Rectal smooth muscle tissue (tissue), 1 donor: ENCODE measurements at regions not wholly inside any gene's neighbourhood (a gene's known extent, or its start where the extent isn't known, plus 50 kb on each side); places are given as distances from the start of the nearest gene placed in this dataset.

Source experiments
- H3K27ac ChIP-seq: one replicate; pipeline ENCODE4 v1.7.0; 2013; ENCODE audit warnings: low read depth, low read length, inconsistent platforms
- H3K27me3 ChIP-seq: one replicate; pipeline ENCODE4 v1.7.0; 2013; ENCODE audit warnings: low read length; ENCODE audit not compliant: control insufficient read depth, insufficient read depth
- H3K36me3 ChIP-seq: one replicate; pipeline ENCODE4 v1.7.0; 2013; ENCODE audit warnings: low read length; ENCODE audit not compliant: control insufficient read depth, insufficient read depth
- H3K4me1 ChIP-seq: one replicate; pipeline ENCODE4 v1.7.0; 2013; ENCODE audit warnings: low read length; ENCODE audit not compliant: control insufficient read depth, insufficient read depth
- H3K4me3 ChIP-seq: one replicate; pipeline ENCODE4 v1.7.0; 2013; ENCODE audit warnings: low read length
- H3K9ac ChIP-seq: one replicate; pipeline ENCODE4 v1.7.0; 2013; ENCODE audit warnings: low read length

- H3K4me3 ChIP-seq = no peak overlapping the region
- no peaks in the 10 kb centered on the region for H3K27me3 ChIP-seq
- no peaks in the 10 kb centered on the region for H3K4me1 ChIP-seq
Observed at GRCh38 chr6:15775741-15776140, 112.9 kb upstream of the DTNBP1 start.

GRCh38 chr6:15775076-15775634 is 112.3 kb upstream of the DTNBP1 start:
- H3K4me1 ChIP-seq = no peaks in the 10 kb centered on the region
- H3K4me3 ChIP-seq = no peak overlapping the region
- H3K27ac ChIP-seq = no peak overlapping the region
- H3K9ac ChIP-seq = no peak overlapping the region
- H3K27me3 ChIP-seq = no peaks in the 10 kb centered on the region
- no peaks in the 10 kb centered on the region for H3K36me3 ChIP-seq

More at GRCh38 chr6:15775741-15776140, 112.9 kb upstream of the DTNBP1 start:
- Histone ChIP-seq H3K27ac (no peak overlapping the region), H3K9ac (no peak overlapping the region), H3K36me3 (no peaks in the 10 kb centered on the region)

GRCh38 chr6:15773806-15774410 is 111.1 kb upstream of the DTNBP1 start:
- H3K27ac ChIP-seq = no peak overlapping the region
- H3K27me3 ChIP-seq = no peaks in the 10 kb centered on the region
- H3K36me3 ChIP-seq = no peaks in the 10 kb centered on the region
- no peak overlapping the region for H3K9ac ChIP-seq
- H3K4me3 ChIP-seq = no peak overlapping the region
- H3K4me1 ChIP-seq = no peaks in the 10 kb centered on the region

- Histone ChIP-seq H3K27me3 (no peaks in the 10 kb centered on the region), H3K36me3 (no peaks in the 10 kb centered on the region), H3K9ac (no peak overlapping the region), H3K27ac (no peak overlapping the region), H3K4me1 (no peaks in the 10 kb centered on the region), H3K4me3 (no peak overlapping the region)
Observed at GRCh38 chr6:15770347-15771143, 107.7 kb upstream of the DTNBP1 start.

GRCh38 chr6:15769511-15770018 is 106.7 kb upstream of the DTNBP1 start:
- H3K4me1 ChIP-seq = no peaks in the 10 kb centered on the region
- H3K27me3 ChIP-seq = no peaks in the 10 kb centered on the region
- H3K9ac ChIP-seq = no peak overlapping the region
- no peak overlapping the region for H3K4me3 ChIP-seq
- no peaks in the 10 kb centered on the region for H3K36me3 ChIP-seq
- H3K27ac ChIP-seq = no peak overlapping the region

- H3K27ac ChIP-seq = no peak overlapping the region
- H3K27me3 ChIP-seq = no peaks in the 10 kb centered on the region
- H3K9ac ChIP-seq = no peak overlapping the region
- H3K36me3 ChIP-seq = no peaks in the 10 kb centered on the region
- H3K4me3 ChIP-seq = no peak overlapping the region
- H3K4me1 ChIP-seq = no peaks in the 10 kb centered on the region
Observed at GRCh38 chr6:15768999-15769398, 106.2 kb upstream of the DTNBP1 start.

- H3K27ac ChIP-seq = no peak overlapping the region
- H3K4me3 ChIP-seq = no peak overlapping the region
Observed at GRCh38 chr6:15763837-15764236, 101.0 kb upstream of the DTNBP1 start.

GRCh38 chr6:15763364-15763763 is 100.5 kb upstream of the DTNBP1 start:
- no peak overlapping the region for H3K27ac ChIP-seq
- H3K4me1 ChIP-seq = no peaks in the 10 kb centered on the region
- H3K27me3 ChIP-seq = no peaks in the 10 kb centered on the region

More at GRCh38 chr6:15763837-15764236, 101.0 kb upstream of the DTNBP1 start:
- Histone ChIP-seq H3K9ac (no peak overlapping the region), H3K4me1 (no peaks in the 10 kb centered on the region), H3K36me3 (no peaks in the 10 kb centered on the region), H3K27me3 (no peaks in the 10 kb centered on the region)

GRCh38 chr6:15761045-15761502 is 98.2 kb upstream of the DTNBP1 start:
- Histone ChIP-seq H3K27me3 (no peaks in the 10 kb centered on the region), H3K9ac (no peak overlapping the region), H3K4me1 (no peaks in the 10 kb centered on the region), H3K36me3 (no peaks in the 10 kb centered on the region), H3K4me3 (no peak overlapping the region), H3K27ac (no peak overlapping the region)

More at GRCh38 chr6:15763364-15763763, 100.5 kb upstream of the DTNBP1 start:
- Histone ChIP-seq H3K36me3 (no peaks in the 10 kb centered on the region), H3K9ac (no peak overlapping the region), H3K4me3 (no peak overlapping the region)

DNA sequence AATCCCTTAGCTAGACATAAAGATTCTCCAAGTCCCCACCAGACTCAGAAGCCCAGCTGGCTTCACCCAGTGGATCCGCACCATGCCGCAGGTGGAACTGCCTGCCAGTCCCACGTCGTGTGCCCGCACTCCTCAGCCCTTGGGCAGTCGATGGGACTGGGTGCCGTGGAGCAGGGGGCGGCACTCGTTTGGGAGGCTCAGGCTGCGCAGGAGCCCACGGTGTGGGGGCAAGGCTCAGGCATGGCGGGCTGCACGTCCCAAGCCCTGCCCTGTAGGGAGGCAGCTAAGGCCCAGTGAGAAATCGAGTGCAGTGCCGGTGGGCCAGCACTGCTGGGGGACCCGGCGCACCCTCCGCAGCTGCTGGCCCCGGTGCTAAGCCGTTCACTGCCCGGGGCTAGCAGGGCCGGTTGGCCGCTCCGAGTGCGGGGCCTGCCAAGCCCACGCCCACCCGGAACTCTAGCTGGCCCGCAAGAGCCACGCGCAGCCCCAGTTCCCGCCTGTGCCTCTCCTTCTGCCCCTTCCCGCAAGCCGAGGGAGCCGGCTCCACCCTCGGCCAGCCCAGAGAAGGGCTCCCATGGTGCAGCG is 95.9 kb upstream of the DTNBP1 start:
- no peak overlapping the region for H3K27ac ChIP-seq
- H3K27me3 ChIP-seq = no peaks in the 10 kb centered on the region
- no peaks in the 10 kb centered on the region for H3K36me3 ChIP-seq
- H3K9ac ChIP-seq = no peak overlapping the region
- no peak overlapping the region for H3K4me3 ChIP-seq
- no peaks in the 10 kb centered on the region for H3K4me1 ChIP-seq

- Histone ChIP-seq H3K4me3 (no peak overlapping the region), H3K36me3 (no peaks in the 10 kb centered on the region), H3K27me3 (no peaks in the 10 kb centered on the region), H3K4me1 (no peaks in the 10 kb centered on the region), H3K27ac (no peak overlapping the region), H3K9ac (no peak overlapping the region)
Observed at GRCh38 chr6:15755526-15755925, 92.7 kb upstream of the DTNBP1 start.

DNA sequence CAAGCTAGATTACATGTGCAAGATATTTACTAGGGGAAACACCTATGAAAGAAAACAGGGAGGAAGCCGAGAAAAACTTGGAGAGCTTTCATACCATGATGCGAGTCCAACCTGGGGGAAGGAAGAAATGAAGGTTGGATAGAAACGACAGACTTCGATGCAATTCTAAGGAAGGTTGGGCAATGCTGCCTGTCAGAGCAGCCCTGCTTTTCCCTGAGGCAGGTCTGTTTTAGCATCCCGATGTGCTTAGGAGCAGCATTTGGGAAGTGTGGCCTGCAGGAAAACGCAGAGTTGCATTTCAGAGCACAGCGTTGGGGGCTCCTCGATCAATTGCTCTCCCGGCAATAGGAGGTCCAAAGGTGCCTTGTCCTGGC is 91.9 kb upstream of the DTNBP1 start:
- no peak overlapping the region for H3K4me3 ChIP-seq
- no peaks in the 10 kb centered on the region for H3K27me3 ChIP-seq
- no peaks in the 10 kb centered on the region for H3K36me3 ChIP-seq
- no peak overlapping the region for H3K9ac ChIP-seq
- H3K4me1 ChIP-seq = no peaks in the 10 kb centered on the region
- no peak overlapping the region for H3K27ac ChIP-seq
